ENCODE measurements at regions not wholly inside any gene's neighbourhood (a gene's known extent, or its start where the extent isn't known, plus 50 kb on each side); places are given as distances from the start of the nearest gene placed in this dataset.

DNA sequence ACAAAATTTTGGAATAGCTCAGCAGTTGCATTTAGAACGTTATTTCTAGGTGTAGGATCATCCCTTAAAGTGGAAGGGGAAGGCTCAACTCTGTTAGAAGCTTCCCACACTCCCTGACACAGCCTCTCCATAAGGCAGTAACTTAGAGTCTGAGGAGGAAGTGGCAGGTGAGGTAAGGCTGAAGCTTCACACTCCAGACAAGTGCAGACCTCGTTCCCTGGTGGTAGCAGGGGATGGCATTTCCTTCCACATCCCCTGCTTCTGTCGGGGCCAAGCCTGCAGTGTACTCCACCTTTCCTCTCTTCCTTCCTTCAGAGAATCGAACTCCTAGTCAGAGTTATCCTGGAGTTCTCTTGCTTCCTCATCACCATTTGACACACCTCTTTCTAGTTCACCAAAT is 224.7 kb downstream of the CYRIA start:
- no peak for DNase-seq (ENCODE audit: low read depth)
- no peak overlapping the region for H3K4me3 ChIP-seq (ENCODE audit: low read depth, low read length)
- TF ChIP-seq, protein P1, sequence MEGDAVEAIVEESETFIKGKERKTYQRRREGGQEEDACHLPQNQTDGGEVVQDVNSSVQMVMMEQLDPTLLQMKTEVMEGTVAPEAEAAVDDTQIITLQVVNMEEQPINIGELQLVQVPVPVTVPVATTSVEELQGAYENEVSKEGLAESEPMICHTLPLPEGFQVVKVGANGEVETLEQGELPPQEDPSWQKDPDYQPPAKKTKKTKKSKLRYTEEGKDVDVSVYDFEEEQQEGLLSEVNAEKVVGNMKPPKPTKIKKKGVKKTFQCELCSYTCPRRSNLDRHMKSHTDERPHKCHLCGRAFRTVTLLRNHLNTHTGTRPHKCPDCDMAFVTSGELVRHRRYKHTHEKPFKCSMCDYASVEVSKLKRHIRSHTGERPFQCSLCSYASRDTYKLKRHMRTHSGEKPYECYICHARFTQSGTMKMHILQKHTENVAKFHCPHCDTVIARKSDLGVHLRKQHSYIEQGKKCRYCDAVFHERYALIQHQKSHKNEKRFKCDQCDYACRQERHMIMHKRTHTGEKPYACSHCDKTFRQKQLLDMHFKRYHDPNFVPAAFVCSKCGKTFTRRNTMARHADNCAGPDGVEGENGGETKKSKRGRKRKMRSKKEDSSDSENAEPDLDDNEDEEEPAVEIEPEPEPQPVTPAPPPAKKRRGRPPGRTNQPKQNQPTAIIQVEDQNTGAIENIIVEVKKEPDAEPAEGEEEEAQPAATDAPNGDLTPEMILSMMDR (IDR thresholded peaks at IDR 0.05; ENCODE audit: low read depth, low read length, missing control alignments): no peak

DNA sequence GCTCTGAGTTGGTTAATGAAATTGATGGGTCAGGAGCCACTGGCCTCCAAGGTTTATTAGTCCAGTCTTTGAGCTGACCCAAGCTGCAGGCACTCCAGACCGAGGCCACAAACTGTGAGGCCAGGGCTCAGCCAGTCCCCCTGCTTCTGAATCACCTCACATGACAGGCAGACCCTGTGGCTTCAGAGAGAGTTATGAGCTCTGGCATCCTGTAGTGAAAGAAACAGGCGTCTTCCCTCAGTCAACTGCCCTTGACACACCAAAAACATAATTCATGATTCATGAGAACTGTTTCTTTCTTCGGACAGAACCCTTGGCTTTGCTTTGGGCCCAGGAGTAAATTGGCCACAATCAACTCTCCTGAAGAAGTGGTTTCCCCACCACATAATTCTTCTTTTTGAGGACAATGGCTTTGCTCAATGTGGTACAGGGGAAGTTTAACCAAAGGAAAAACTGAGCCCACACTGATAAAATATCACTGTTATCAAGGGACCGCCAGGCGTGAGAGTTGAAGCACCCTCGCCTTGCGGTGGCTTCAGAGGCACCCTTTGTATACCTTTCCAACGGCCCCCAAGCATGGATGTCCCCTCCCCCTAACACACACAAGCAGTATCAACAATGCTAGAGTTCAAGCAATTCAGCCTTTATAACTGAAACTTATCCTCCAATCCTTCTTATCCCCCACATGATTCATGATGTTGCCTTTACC is 226.9 kb downstream of the CYRIA start:
- TF ChIP-seq, protein P1 (IDR thresholded peaks at IDR 0.05; ENCODE audit: low read depth, low read length, missing control alignments): no peak
- no peak overlapping the region for H3K4me3 ChIP-seq (ENCODE audit: low read depth, low read length)
- no peak for DNase-seq (ENCODE audit: low read depth)

DNA sequence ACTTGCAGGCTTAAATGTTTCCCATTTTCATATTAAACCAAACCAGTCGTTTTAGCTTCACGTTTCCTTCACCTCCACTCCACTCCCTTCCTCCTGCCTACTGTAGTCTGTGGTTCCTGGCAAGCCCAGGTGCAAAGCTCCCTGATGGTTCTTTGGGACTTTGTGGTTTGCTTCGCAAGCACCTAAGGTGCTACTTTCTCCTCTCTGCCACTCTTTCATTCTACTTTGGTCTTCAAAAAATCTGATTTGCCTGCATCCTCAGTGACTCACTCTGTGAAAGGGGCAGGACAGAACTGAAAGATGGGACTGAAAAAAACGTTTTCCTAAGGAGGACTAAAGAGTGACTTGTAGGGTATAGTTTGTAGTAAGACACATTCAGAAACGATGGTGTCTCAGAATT is 228.4 kb downstream of the CYRIA start:
- TF ChIP-seq, protein P1 (IDR thresholded peaks at IDR 0.05; ENCODE audit: low read depth, low read length, missing control alignments): no peak
- DNase-seq (ENCODE audit: low read depth): no peak
- H3K4me3 ChIP-seq (ENCODE audit: low read depth, low read length): no peak overlapping the region

DNA sequence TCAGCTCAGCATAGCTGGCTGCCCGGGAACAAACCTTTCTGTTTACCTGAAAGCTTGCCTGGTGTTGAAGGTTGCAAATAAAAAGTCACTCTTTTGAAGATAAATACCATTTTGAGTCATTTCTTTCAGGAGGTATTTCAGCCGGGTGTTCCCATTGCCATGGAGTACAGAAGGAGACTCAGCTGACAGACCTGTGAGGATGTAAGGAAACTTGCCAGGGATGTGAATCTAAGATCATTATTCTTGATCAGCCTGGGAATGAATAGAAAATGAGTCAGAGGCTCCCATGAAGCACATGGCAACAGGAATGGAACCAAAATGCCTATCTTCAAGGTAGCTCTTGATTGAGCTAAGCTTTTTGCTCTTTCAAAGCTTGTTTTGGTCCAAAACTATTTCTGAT is 231.2 kb downstream of the CYRIA start:
- no peak overlapping the region for H3K4me3 ChIP-seq (ENCODE audit: low read depth, low read length)
- TF ChIP-seq, protein P1 (IDR thresholded peaks at IDR 0.05; ENCODE audit: low read depth, low read length, missing control alignments): no peak
- no peak for DNase-seq (ENCODE audit: low read depth)

DNA sequence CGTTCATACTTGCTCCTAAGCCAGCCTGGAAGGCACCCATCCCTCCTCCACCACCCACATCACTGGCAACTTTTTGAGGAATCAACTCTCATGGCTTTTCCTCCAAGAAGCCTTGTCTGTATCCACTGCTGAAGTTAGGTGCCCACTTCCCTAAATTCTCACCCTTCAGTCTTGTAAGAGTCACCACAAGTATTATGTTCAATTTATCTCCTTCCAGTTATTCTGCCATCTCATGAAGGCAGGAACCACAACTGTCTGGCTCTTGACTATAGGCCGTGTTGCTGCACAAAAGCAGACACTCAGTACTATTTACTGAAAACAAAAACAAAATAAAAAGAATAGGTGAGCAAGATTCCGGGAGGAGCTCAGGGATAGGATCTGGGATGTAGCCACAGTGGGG is 234.8 kb downstream of the CYRIA start:
- TF ChIP-seq, protein P1 (IDR thresholded peaks at IDR 0.05; ENCODE audit: low read depth, low read length, missing control alignments): no peak
- DNase-seq (ENCODE audit: low read depth): no peak
- H3K4me3 ChIP-seq (ENCODE audit: low read depth, low read length): no peak overlapping the region

DNA sequence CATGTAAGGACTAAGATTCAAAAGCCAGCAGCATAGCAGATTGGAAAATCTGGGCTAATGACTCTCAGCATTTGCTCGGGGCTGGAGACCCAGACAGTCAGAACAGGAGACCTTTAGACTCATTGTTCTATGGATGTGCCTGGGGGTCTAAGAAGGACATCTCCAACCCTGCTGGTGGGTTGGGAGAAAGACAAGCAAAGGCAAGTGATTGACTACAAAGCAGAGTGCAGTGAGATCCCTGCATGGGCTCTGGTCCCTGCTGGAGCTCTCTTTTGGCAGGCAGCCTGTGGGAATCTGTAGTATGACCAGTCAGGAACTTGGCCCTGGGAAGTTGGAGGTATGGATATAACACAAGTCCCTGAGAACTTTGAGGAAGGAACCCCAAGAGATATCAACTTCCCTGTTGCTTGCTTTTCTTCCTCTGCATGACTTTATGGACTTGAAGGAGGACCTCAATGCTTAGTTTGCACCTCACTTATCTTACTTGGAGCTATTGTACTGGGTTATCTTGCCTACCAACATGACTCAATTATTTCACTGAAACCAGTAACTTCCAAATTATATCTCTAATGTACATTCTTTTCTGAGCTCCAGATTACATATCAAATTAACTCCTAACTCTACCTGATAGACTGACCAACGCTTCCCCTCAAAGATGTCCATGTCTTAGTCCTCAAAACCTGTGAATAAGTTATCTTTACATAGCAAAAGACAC is 236.0 kb downstream of the CYRIA start:
- TF ChIP-seq, protein P1 (IDR thresholded peaks at IDR 0.05; ENCODE audit: low read depth, low read length, missing control alignments): peak; percentile 17
- no peak for DNase-seq (ENCODE audit: low read depth)

More for the DNA sequence above, 236.0 kb downstream of the CYRIA start:
- no peak overlapping the region for H3K4me3 ChIP-seq (ENCODE audit: low read depth, low read length)

Data from GM12864 (cell line).